ENCODE measurements at regions not wholly inside any gene's neighbourhood (a gene's known extent, or its start where the extent isn't known, plus 50 kb on each side); places are given as distances from the start of the nearest gene placed in this dataset.

- TF ChIP-seq POLR2AphosphoS5 (IDR thresholded peaks at IDR 0.05; ENCODE audit: low read depth), result no peak
- TF ChIP-seq, protein P1, sequence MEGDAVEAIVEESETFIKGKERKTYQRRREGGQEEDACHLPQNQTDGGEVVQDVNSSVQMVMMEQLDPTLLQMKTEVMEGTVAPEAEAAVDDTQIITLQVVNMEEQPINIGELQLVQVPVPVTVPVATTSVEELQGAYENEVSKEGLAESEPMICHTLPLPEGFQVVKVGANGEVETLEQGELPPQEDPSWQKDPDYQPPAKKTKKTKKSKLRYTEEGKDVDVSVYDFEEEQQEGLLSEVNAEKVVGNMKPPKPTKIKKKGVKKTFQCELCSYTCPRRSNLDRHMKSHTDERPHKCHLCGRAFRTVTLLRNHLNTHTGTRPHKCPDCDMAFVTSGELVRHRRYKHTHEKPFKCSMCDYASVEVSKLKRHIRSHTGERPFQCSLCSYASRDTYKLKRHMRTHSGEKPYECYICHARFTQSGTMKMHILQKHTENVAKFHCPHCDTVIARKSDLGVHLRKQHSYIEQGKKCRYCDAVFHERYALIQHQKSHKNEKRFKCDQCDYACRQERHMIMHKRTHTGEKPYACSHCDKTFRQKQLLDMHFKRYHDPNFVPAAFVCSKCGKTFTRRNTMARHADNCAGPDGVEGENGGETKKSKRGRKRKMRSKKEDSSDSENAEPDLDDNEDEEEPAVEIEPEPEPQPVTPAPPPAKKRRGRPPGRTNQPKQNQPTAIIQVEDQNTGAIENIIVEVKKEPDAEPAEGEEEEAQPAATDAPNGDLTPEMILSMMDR (IDR thresholded peaks at IDR 0.05; ENCODE audit: insufficient read depth, low read length), result no peak
Measured at GRCh38 chr6:79305020-79305419, 70.5 kb upstream of the HMGN3 start.

Data from HL-60 (cell line).